A673 (cell line): ENCODE measurements at regions not wholly inside any gene's neighbourhood (a gene's known extent, or its start where the extent isn't known, plus 50 kb on each side); places are given as distances from the start of the nearest gene placed in this dataset.

Experiments used
- BruUV-seq: library from RNA; stranded (reverse); fragments of 400-500 nt; replicated peaks from 2 replicates; lab custom pipeline; 2021; lab: Mats Ljungman, UMichigan
- CTCF ChIA-PET: fragments of 300-600 bp; sonication (Branson Sonifier 250); formaldehyde crosslinking; loops from one replicate; lab custom pipeline; 2022; ENCODE audit warnings: antibody characterized with exemption; lab: Charles Lee
- POLR2A ChIA-PET: fragments of 300-600 bp; sonication (Branson Sonifier 250); formaldehyde crosslinking; loops from one replicate; lab custom pipeline; 2022; ENCODE audit warnings: antibody characterized with exemption; ENCODE audit not compliant: low non-redundant PET; lab: Charles Lee
- DNase-seq: peaks from one replicate; pipeline ENCODE4 v3.0.0-alpha.2; 2015; ENCODE audit warnings: low spot score
- H3K27ac ChIP-seq: fragments of 200-600 bp; sonication (generic); 2 replicates; pipeline ENCODE4 v1.5.1; 2016; ENCODE audit warnings: mixed run types, low read depth, mild to moderate bottlenecking, mixed read lengths, antibody characterized with exemption, low read length; ENCODE audit not compliant: poor library complexity, severe bottlenecking
- H3K27me3 ChIP-seq: fragments of 200-600 bp; sonication (generic); replicated peaks from 2 replicates; pipeline ENCODE4 v1.6.1; 2017; ENCODE audit warnings: mixed run types, low read depth, mild to moderate bottlenecking, mixed read lengths, antibody characterized with exemption, low read length; ENCODE audit not compliant: insufficient read depth, poor library complexity
- H3K36me3 ChIP-seq: fragments of 200-600 bp; sonication (generic); 2 replicates; pipeline ENCODE4 v1.6.1; 2016; ENCODE audit warnings: mixed run types, mild to moderate bottlenecking, mixed read lengths, antibody characterized with exemption, low read length; ENCODE audit not compliant: insufficient read depth, poor library complexity, severe bottlenecking
- H3K4me1 ChIP-seq: fragments of 200-600 bp; sonication (generic); 2 replicates; pipeline ENCODE4 v1.6.1; 2017; ENCODE audit warnings: mixed run types, mild to moderate bottlenecking, mixed read lengths, antibody characterized with exemption, low read length; ENCODE audit not compliant: insufficient read depth, poor library complexity, severe bottlenecking
- H3K4me3 ChIP-seq: fragments of 200-600 bp; sonication (generic); 2 replicates; pipeline ENCODE4 v1.5.1; 2016; ENCODE audit warnings: low read depth, mixed run types, mild to moderate bottlenecking, mixed read lengths, low read length; ENCODE audit not compliant: poor library complexity, severe bottlenecking
- H3K9me3 ChIP-seq: fragments of 200-600 bp; sonication (generic); 2 replicates; pipeline ENCODE4 v1.6.1; 2016; ENCODE audit warnings: mixed run types, low read depth, mild to moderate bottlenecking, mixed read lengths, antibody characterized with exemption, low read length; ENCODE audit not compliant: poor library complexity, severe bottlenecking
- EZH2 ChIP-seq: fragments of 200-600 bp; sonication (generic); IDR thresholded peaks from 2 replicates; pipeline ENCODE4 v1.6.1; 2017; ENCODE audit warnings: borderline replicate concordance, low read depth, mild to moderate bottlenecking, mixed read lengths, antibody characterized with exemption, low read length; ENCODE audit not compliant: poor library complexity, severe bottlenecking
- intact Hi-C: fragments of 100-400 bp; cut with micrococcal nuclease; formaldehyde crosslinking; loops from one replicate; pipeline ENCODE4 v1.10.0; 2022; ENCODE audit not compliant: unreplicated experiment
- TF ChIP-seq, protein P1 (sequence below): fragments of 300-800, 200-600 bp; sonication (generic); conservative IDR thresholded peaks from 2 replicates; pipeline ENCODE4 v1.5.1; 2017; ENCODE audit warnings: low read depth, mild to moderate bottlenecking, antibody characterized with exemption, low read length, moderate library complexity, mixed read lengths

GRCh38 chr13:109599901-109600657, 186.3 kb downstream of the IRS2 start:
- Histone ChIP-seq H3K9me3 (no peaks in the 10 kb centered on the region), H3K27me3 (no peaks in the 10 kb centered on the region), H3K27ac (no peak overlapping the region), H3K4me3 (no peak overlapping the region), H3K36me3 (no peaks in the 10 kb centered on the region), H3K4me1 (no peaks in the 10 kb centered on the region)
- ChIA-PET POLR2A (no interaction called here), CTCF (no interaction called here)
- no peak for DNase-seq
- BruUV-seq = no TSS peak
- TF ChIP-seq, protein P1, sequence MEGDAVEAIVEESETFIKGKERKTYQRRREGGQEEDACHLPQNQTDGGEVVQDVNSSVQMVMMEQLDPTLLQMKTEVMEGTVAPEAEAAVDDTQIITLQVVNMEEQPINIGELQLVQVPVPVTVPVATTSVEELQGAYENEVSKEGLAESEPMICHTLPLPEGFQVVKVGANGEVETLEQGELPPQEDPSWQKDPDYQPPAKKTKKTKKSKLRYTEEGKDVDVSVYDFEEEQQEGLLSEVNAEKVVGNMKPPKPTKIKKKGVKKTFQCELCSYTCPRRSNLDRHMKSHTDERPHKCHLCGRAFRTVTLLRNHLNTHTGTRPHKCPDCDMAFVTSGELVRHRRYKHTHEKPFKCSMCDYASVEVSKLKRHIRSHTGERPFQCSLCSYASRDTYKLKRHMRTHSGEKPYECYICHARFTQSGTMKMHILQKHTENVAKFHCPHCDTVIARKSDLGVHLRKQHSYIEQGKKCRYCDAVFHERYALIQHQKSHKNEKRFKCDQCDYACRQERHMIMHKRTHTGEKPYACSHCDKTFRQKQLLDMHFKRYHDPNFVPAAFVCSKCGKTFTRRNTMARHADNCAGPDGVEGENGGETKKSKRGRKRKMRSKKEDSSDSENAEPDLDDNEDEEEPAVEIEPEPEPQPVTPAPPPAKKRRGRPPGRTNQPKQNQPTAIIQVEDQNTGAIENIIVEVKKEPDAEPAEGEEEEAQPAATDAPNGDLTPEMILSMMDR = no peak
- TF ChIP-seq EZH2 = no peak
- intact Hi-C loops = no loop called here

GRCh38 chr13:109595471-109595870, 190.9 kb downstream of the IRS2 start:
- ChIA-PET CTCF (no interaction called here), POLR2A (no interaction called here)
- Histone ChIP-seq H3K9me3 (no peaks in the 10 kb centered on the region), H3K4me3 (no peak overlapping the region), H3K27me3 (no peaks in the 10 kb centered on the region), H3K36me3 (no peaks in the 10 kb centered on the region), H3K27ac (no peak overlapping the region), H3K4me1 (no peaks in the 10 kb centered on the region)
- no peak for DNase-seq
- no peak for TF ChIP-seq EZH2
- TF ChIP-seq, protein P1 = no peak
- intact Hi-C loops = no loop called here
- no TSS peak for BruUV-seq

- ChIA-PET CTCF (no interaction called here), POLR2A (interaction anchor here (0.5 kb wide), 1 partner anchor 27 kb away, joined by 6 read pairs; no protein-coding TSS in a partner anchor)
- DNase-seq = no peak
- Histone ChIP-seq H3K27me3 (no peaks in the 10 kb centered on the region), H3K4me1 (no peaks in the 10 kb centered on the region), H3K36me3 (no peaks in the 10 kb centered on the region), H3K4me3 (no peak overlapping the region), H3K27ac (no peak overlapping the region), H3K9me3 (no peaks in the 10 kb centered on the region)
- intact Hi-C loops = no loop called here
- TF ChIP-seq, protein P1 = no peak
- TF ChIP-seq EZH2 = no peak
- no TSS peak for BruUV-seq
Observed at GRCh38 chr13:109593230-109593629, 193.2 kb downstream of the IRS2 start.
